Keratinocyte (primary cell): ENCODE measurements at regions not wholly inside any gene's neighbourhood (a gene's known extent, or its start where the extent isn't known, plus 50 kb on each side); places are given as distances from the start of the nearest gene placed in this dataset.

Source experiments
- DNase-seq: peaks from one replicate; pipeline ENCODE4 v3.0.0-alpha.2; 2011; ENCODE audit warnings: low read depth, missing footprints, low spot score
- FAIRE-seq: peaks from 2 replicates; lab custom pipeline; 2011; peaks lifted over from hg19 to GRCh38; lab: Jason Lieb, UNC
- H2AFZ ChIP-seq: 2 replicates; pipeline ENCODE4 v1.6.0; 2012; ENCODE audit warnings: low read length, control low read depth, inconsistent platforms; ENCODE audit not compliant: control insufficient read depth
- H3K27ac ChIP-seq: 2 replicates; pipeline ENCODE4 v1.5.1; 2011; ENCODE audit warnings: low read length; ENCODE audit not compliant: control insufficient read depth, insufficient read depth
- H3K27me3 ChIP-seq: 3 replicates; pipeline ENCODE4 v1.6.0; 2011; ENCODE audit warnings: low read length; ENCODE audit not compliant: control insufficient read depth, insufficient read depth; ENCODE audit errors: extremely low read depth
- H3K36me3 ChIP-seq, 2 experiments: 2 replicates in 1 of 2; 3 replicates in 1 of 2; pipeline ENCODE4 v1.5.1; 2011; ENCODE audit warnings: low read length in 2 of 2, mild to moderate bottlenecking in 1 of 2; ENCODE audit not compliant: control insufficient read depth in 2 of 2, insufficient read depth in 2 of 2; ENCODE audit errors: extremely low read depth in 1 of 2
- H3K4me1 ChIP-seq: 3 replicates; pipeline ENCODE4 v1.5.1; 2011; ENCODE audit warnings: low read length; ENCODE audit not compliant: control insufficient read depth, insufficient read depth; ENCODE audit errors: extremely low read depth
- H3K4me2 ChIP-seq: 3 replicates; pipeline ENCODE4 v1.6.0; 2011; ENCODE audit warnings: low read depth, low read length; ENCODE audit not compliant: control insufficient read depth, insufficient read depth; ENCODE audit errors: extremely low read depth
- H3K4me3 ChIP-seq, 3 experiments: fragments of 200-600 bp in 1 of 3; sonication (generic) in 1 of 3; 2 replicates in 2 of 3; 3 replicates in 1 of 3; pipeline ENCODE4 v1.5.1; 2011 to 2016; ENCODE audit warnings: low read length in 3 of 3, mild to moderate bottlenecking in 3 of 3, control low read depth in 2 of 3, inconsistent platforms in 1 of 3, low read depth in 1 of 3, mixed read lengths in 1 of 3, mixed run types in 1 of 3, moderate library complexity in 1 of 3; ENCODE audit not compliant: control insufficient read depth in 2 of 3, insufficient read depth in 2 of 3; ENCODE audit errors: extremely low read depth in 1 of 3
- H3K79me2 ChIP-seq: 2 replicates; pipeline ENCODE4 v1.6.0; 2012; ENCODE audit warnings: low read length; ENCODE audit not compliant: control insufficient read depth, insufficient read depth
- H3K9ac ChIP-seq: 3 replicates; pipeline ENCODE4 v1.6.0; 2011; ENCODE audit warnings: low read length; ENCODE audit not compliant: control insufficient read depth, insufficient read depth; ENCODE audit errors: extremely low read depth
- H3K9me1 ChIP-seq: 3 replicates; pipeline ENCODE4 v1.6.0; 2011; ENCODE audit warnings: low read length; ENCODE audit not compliant: control insufficient read depth, insufficient read depth; ENCODE audit errors: extremely low read depth
- H3K9me3 ChIP-seq: 2 replicates; pipeline ENCODE4 v1.5.1; 2012; ENCODE audit warnings: low read depth, low read length; ENCODE audit not compliant: control insufficient read depth
- H4K20me1 ChIP-seq: 3 replicates; pipeline ENCODE4 v1.6.0; 2011; ENCODE audit warnings: low read length; ENCODE audit not compliant: control insufficient read depth, insufficient read depth; ENCODE audit errors: extremely low read depth
- CTCF ChIP-seq, 3 experiments: IDR thresholded peaks in 1 of 3; conservative IDR thresholded peaks in 1 of 3; optimal IDR thresholded peaks in 1 of 3; 2 replicates in 2 of 3; 3 replicates in 1 of 3; pipeline versions ENCODE3 to v1.5.1; 2011; ENCODE audit warnings: low read length in 3 of 3, mild to moderate bottlenecking in 3 of 3, moderate library complexity in 2 of 3, control low read depth in 1 of 3, inconsistent platforms in 1 of 3; ENCODE audit not compliant: insufficient read depth in 2 of 3; ENCODE audit errors: extremely low read depth in 1 of 3
- EZH2 ChIP-seq: IDR thresholded peaks from one replicate; pipeline ENCODE4 v1.6.1; 2012; ENCODE audit warnings: inconsistent platforms, mild to moderate bottlenecking, low read length, moderate library complexity
- dilution Hi-C: fragments of 300-500 bp; cut with MboI; formaldehyde crosslinking; loops from one replicate; pipeline ENCODE4 v1.7.0; 2020; ENCODE audit warnings: low sequenced_read_pairs; ENCODE audit not compliant: extremely low pct_ligation_motif_present

- H3K4me2 ChIP-seq, result peak overlapping the region; percentile 46
- H2AFZ ChIP-seq, result peak overlapping the region; percentile 78
- no peaks in the 10 kb centered on the region for H4K20me1 ChIP-seq
- peaks cover 24% of the 10 kb centered on the region for H3K4me1 ChIP-seq
- no peaks in the 10 kb centered on the region for H3K36me3 ChIP-seq
- DNase-seq, result no peak
- H3K27me3 ChIP-seq, result no peaks in the 10 kb centered on the region
- TF ChIP-seq CTCF (optimal IDR thresholded peaks at IDR 0.05 in 1 of 3, IDR thresholded peaks at IDR 0.05 in 1 of 3, conservative IDR thresholded peaks at IDR 0.05 in 1 of 3; ENCODE audit: extremely low read depth in 1 of 3, insufficient read depth in 2 of 3, low read length in 3 of 3), result no peak
- TF ChIP-seq EZH2, result no peak
- no peak overlapping the region for H3K4me3 ChIP-seq
- FAIRE-seq, result peak; percentile 86
- H3K9me1 ChIP-seq, result no peaks in the 10 kb centered on the region
- peak overlapping the region; percentile 39 for H3K9ac ChIP-seq
- H3K9me3 ChIP-seq, result no peaks in the 10 kb centered on the region
- peak overlapping the region; percentile 60 for H3K27ac ChIP-seq
- dilution Hi-C loops, result no loop called here
- H3K79me2 ChIP-seq, result no peaks in the 10 kb centered on the region
Measured at GRCh38 chr17:14792746-14793145, 472.4 kb downstream of the PMP22 start.

DNA sequence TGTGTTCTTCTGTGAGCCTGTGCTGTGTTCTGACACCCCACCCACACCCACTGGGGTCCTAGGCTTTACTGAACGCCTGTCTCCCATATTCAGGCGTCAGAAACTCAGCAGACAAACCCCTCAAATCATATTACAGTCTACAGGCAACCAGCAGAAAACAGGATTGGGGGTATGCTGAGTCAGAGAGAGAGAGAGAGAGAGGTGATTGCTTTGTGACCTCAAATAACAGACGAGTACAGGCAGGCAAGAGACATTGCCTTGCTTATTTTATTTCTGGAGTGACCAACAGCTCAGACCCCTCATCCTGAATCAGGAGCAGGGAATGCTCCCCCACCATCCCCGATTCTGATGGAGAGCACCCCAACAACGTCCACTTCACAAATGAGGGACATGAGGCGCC is 473.9 kb downstream of the PMP22 start:
- Histone ChIP-seq H3K27ac (no peak overlapping the region), H3K9me1 (no peaks in the 10 kb centered on the region), H3K36me3 (no peaks in the 10 kb centered on the region), H3K27me3 (no peaks in the 10 kb centered on the region), H2AFZ (no peak overlapping the region), H3K9me3 (no peaks in the 10 kb centered on the region), H4K20me1 (no peaks in the 10 kb centered on the region), H3K9ac (no peak overlapping the region), H3K4me3 (no peak overlapping the region), H3K4me2 (no peak overlapping the region), H3K4me1 (peaks cover 24% of the 10 kb centered on the region), H3K79me2 (no peaks in the 10 kb centered on the region)
- dilution Hi-C loops, result no loop called here
- FAIRE-seq (peak; percentile 29), DNase-seq (no peak)
- TF ChIP-seq CTCF (optimal IDR thresholded peaks at IDR 0.05 in 1 of 3, IDR thresholded peaks at IDR 0.05 in 1 of 3, conservative IDR thresholded peaks at IDR 0.05 in 1 of 3; ENCODE audit: extremely low read depth in 1 of 3, insufficient read depth in 2 of 3, low read length in 3 of 3) (no peak), EZH2 (no peak)
